Liver (tissue), 3 donors: ENCODE measurements at regions not wholly inside any gene's neighbourhood (a gene's known extent, or its start where the extent isn't known, plus 50 kb on each side); places are given as distances from the start of the nearest gene placed in this dataset.

ENCODE experiments used
- CTCF ChIP-seq: fragments of 150-350 bp; IDR thresholded peaks from 2 replicates; pipeline ENCODE4 v1.5.1; 2017; ENCODE audit warnings: improper control_type of control experiment, low read depth, low read length; ENCODE audit not compliant: missing input control
- EGR1 ChIP-seq, 2 donors: IDR thresholded peaks; 2 replicates each; pipeline ENCODE4 v1.6.1; 2016 to 2018; ENCODE audit warnings: antibody characterized with exemption in 2 of 2, low read depth in 2 of 2
- GABPA ChIP-seq, 2 donors: IDR thresholded peaks in 1 of 2; conservative IDR thresholded peaks in 1 of 2; 2 replicates each; pipeline ENCODE4 v1.6.1; 2016; ENCODE audit warnings: antibody characterized with exemption in 2 of 2, mild to moderate bottlenecking in 1 of 2, moderate library complexity in 1 of 2
- HNF4G ChIP-seq: IDR thresholded peaks from 2 replicates; pipeline ENCODE4 v1.6.1; 2016; ENCODE audit warnings: antibody characterized with exemption
- JUND ChIP-seq, 2 donors: IDR thresholded peaks; 2 replicates each; pipeline ENCODE4 v1.6.1; 2016; ENCODE audit warnings: antibody characterized with exemption in 2 of 2
- RAD21 ChIP-seq, 2 donors: IDR thresholded peaks; 2 replicates each; pipeline ENCODE4 v1.6.1; 2016; ENCODE audit warnings: antibody characterized with exemption in 2 of 2, mild to moderate bottlenecking in 2 of 2
- REST ChIP-seq: IDR thresholded peaks from 2 replicates; pipeline ENCODE4 v1.6.1; 2016; ENCODE audit warnings: antibody characterized with exemption, mild to moderate bottlenecking
- TAF1 ChIP-seq: conservative IDR thresholded peaks from 2 replicates; pipeline ENCODE4 v1.6.1; 2016; ENCODE audit warnings: antibody characterized with exemption, mild to moderate bottlenecking
- ZBTB33 ChIP-seq: IDR thresholded peaks from 2 replicates; pipeline ENCODE4 v1.6.1; 2016; ENCODE audit warnings: antibody characterized with exemption
- TF ChIP-seq, protein P1 (sequence below): IDR thresholded peaks from 2 replicates; pipeline ENCODE4 v1.6.1; 2016; ENCODE audit warnings: antibody characterized with exemption
- donor health status: healthy.
- donor health status: healthy.

- TF ChIP-seq RAD21 (IDR thresholded peaks at IDR 0.05) (no peak), HNF4G (no peak), TAF1 (no peak), ZBTB33 (no peak), CTCF (no peak), EGR1 (IDR thresholded peaks at IDR 0.05; ENCODE audit: low read depth in 2 of 2) (no peak), REST (no peak), GABPA (IDR thresholded peaks at IDR 0.05 in 1 of 2, conservative IDR thresholded peaks at IDR 0.05 in 1 of 2) (no peak), JUND (IDR thresholded peaks at IDR 0.05) (no peak)
- TF ChIP-seq, protein P1, sequence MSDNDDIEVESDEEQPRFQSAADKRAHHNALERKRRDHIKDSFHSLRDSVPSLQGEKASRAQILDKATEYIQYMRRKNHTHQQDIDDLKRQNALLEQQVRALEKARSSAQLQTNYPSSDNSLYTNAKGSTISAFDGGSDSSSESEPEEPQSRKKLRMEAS = no peak
Measured at GRCh38 chr1:194818674-194819073, 1632.3 kb upstream of the B3GALT2 start.
